CD8-positive, alpha-beta memory T cell (primary cell): ENCODE measurements at regions not wholly inside any gene's neighbourhood (a gene's known extent, or its start where the extent isn't known, plus 50 kb on each side); places are given as distances from the start of the nearest gene placed in this dataset.
A peak's percentile ranks its signal among the peaks of the same experiment; 100 is the strongest.
"Not testable (repeated sequence)": the region's sequence is repeated elsewhere in the genome, so short reads cannot be mapped to it uniquely, and the experiment has no call there.

ENCODE experiments used
- CTCF ChIA-PET: fragments of 350-600 bp; sonication (Branson Sonifier 250); formaldehyde crosslinking; loops from one replicate; lab custom pipeline; 2021; ENCODE audit warnings: antibody characterized with exemption; lab: Charles Lee
- POLR2A ChIA-PET: fragments of 350-600 bp; sonication (Branson Sonifier 250); formaldehyde crosslinking; loops from one replicate; lab custom pipeline; 2021; ENCODE audit warnings: antibody characterized with exemption; lab: Charles Lee
- DNase-seq, 5 donors: peaks; one replicate each; pipeline versions ENCODE4 v3.0.0 to v3.0.0-alpha.2; 2020 to 2022; ENCODE audit warnings: mixed read lengths in 1 of 5
- H3K27ac ChIP-seq: one replicate; pipeline ENCODE4 v1.7.0; 2013; ENCODE audit warnings: low read depth, mild to moderate bottlenecking, low read length, moderate library complexity
- H3K27me3 ChIP-seq: 2 replicates; pipeline ENCODE4 v1.7.0; 2013; ENCODE audit warnings: low read length, mild to moderate bottlenecking; ENCODE audit not compliant: insufficient read depth, poor library complexity, severe bottlenecking
- H3K36me3 ChIP-seq: 2 replicates; pipeline ENCODE4 v1.7.0; 2013; ENCODE audit warnings: mild to moderate bottlenecking, low read length, moderate library complexity; ENCODE audit not compliant: insufficient read depth
- H3K4me1 ChIP-seq: 2 replicates; pipeline ENCODE4 v1.7.0; 2013; ENCODE audit warnings: mild to moderate bottlenecking, low read length, moderate library complexity; ENCODE audit not compliant: insufficient read depth
- H3K4me3 ChIP-seq: 2 replicates; pipeline ENCODE4 v1.7.0; 2013; ENCODE audit warnings: mild to moderate bottlenecking, low read length
- H3K9me3 ChIP-seq: 2 replicates; pipeline ENCODE4 v1.7.0; 2013; ENCODE audit warnings: mild to moderate bottlenecking, low read length
- H3K27ac Mint-ChIP-seq, 8 donors: one replicate each; pipeline ENCODE4 v1.8.0; 2020 to 2021; ENCODE audit warnings: mixed read lengths in 8 of 8, mild to moderate bottlenecking in 6 of 8, inconsistent platforms in 3 of 8, moderate library complexity in 3 of 8
- H3K27me3 Mint-ChIP-seq, 2 donors: one replicate each; pipeline ENCODE4 v1.8.0; 2020 to 2021; ENCODE audit warnings: mixed read lengths in 2 of 2, mild to moderate bottlenecking in 1 of 2, moderate library complexity in 1 of 2
- H3K36me3 Mint-ChIP-seq, 3 donors: one replicate each; pipeline ENCODE4 v1.8.0; 2020 to 2021; ENCODE audit warnings: mixed read lengths in 3 of 3, inconsistent platforms in 1 of 3, mild to moderate bottlenecking in 1 of 3
- H3K4me1 Mint-ChIP-seq, 3 donors: one replicate each; pipeline ENCODE4 v1.8.0; 2020 to 2021; ENCODE audit warnings: mixed read lengths in 3 of 3, inconsistent platforms in 1 of 3, mild to moderate bottlenecking in 1 of 3
- H3K4me3 Mint-ChIP-seq, 7 donors: one replicate each; pipeline ENCODE4 v1.8.0; 2020 to 2021; ENCODE audit warnings: mixed read lengths in 7 of 7, mild to moderate bottlenecking in 6 of 7, moderate library complexity in 4 of 7, inconsistent platforms in 2 of 7
- H3K9me3 Mint-ChIP-seq, 5 donors: one replicate each; pipeline ENCODE4 v1.8.0; 2020 to 2022; ENCODE audit warnings: mixed read lengths in 5 of 5, mild to moderate bottlenecking in 3 of 5, moderate library complexity in 2 of 5, inconsistent platforms in 1 of 5

GRCh38 chr2:131657895-131658768 lies 130.4 kb downstream of the CCDC74A start:
- Mint-ChIP-seq H3K36me3 (no peaks in the 10 kb centered on the region), H3K9me3 (no peaks in the 10 kb centered on the region), H3K4me3 (no peak overlapping the region), H3K4me1 (no peaks in the 10 kb centered on the region), H3K27me3 (peaks cover 8 to 53% of the 10 kb centered on the region in 2 donors), H3K27ac (peak overlapping the region in 1 of 8 donors; percentile 13)
- Histone ChIP-seq H3K4me3 (no peak overlapping the region), H3K9me3 (no peaks in the 10 kb centered on the region), H3K27ac (no peak overlapping the region), H3K36me3 (no peaks in the 10 kb centered on the region), H3K27me3 (no peaks in the 10 kb centered on the region), H3K4me1 (no peaks in the 10 kb centered on the region)
- POLR2A ChIA-PET = no interaction called here
- CTCF ChIA-PET = no interaction called here
- DNase-seq = no peak

GRCh38 chr2:131658769-131659131 lies 131.1 kb downstream of the CCDC74A start:
- Histone ChIP-seq H3K27ac (no peak overlapping the region), H3K4me1 (no peaks in the 10 kb centered on the region), H3K36me3 (no peaks in the 10 kb centered on the region), H3K4me3 (no peak overlapping the region), H3K9me3 (no peaks in the 10 kb centered on the region), H3K27me3 (no peaks in the 10 kb centered on the region)
- no peak overlapping the region for H3K4me3 Mint-ChIP-seq
- no peaks in the 10 kb centered on the region for H3K9me3 Mint-ChIP-seq
- H3K27me3 Mint-ChIP-seq = peaks cover 8 to 53% of the 10 kb centered on the region in 2 donors
- no peak overlapping the region for H3K27ac Mint-ChIP-seq
- POLR2A ChIA-PET = no interaction called here
- no peaks in the 10 kb centered on the region for H3K4me1 Mint-ChIP-seq
- DNase-seq = no peak
- no peaks in the 10 kb centered on the region for H3K36me3 Mint-ChIP-seq
- CTCF ChIA-PET = interaction anchor here (1.2 kb wide), 1 partner anchor 14 kb away, joined by 4 read pairs; no protein-coding TSS in a partner anchor

- no peaks in the 10 kb centered on the region for H3K4me1 ChIP-seq
- H3K36me3 Mint-ChIP-seq = no peaks in the 10 kb centered on the region
- H3K4me3 Mint-ChIP-seq = no peak overlapping the region
- H3K4me3 ChIP-seq = no peak overlapping the region
- H3K4me1 Mint-ChIP-seq = no peaks in the 10 kb centered on the region
- no peaks in the 10 kb centered on the region for H3K36me3 ChIP-seq
- H3K27me3 Mint-ChIP-seq = peaks cover 8 to 53% of the 10 kb centered on the region in 2 donors
- no peaks in the 10 kb centered on the region for H3K27me3 ChIP-seq
- H3K27ac Mint-ChIP-seq = no peak overlapping the region
- H3K9me3 ChIP-seq = no peaks in the 10 kb centered on the region
- POLR2A ChIA-PET = no interaction called here
- no peaks in the 10 kb centered on the region for H3K9me3 Mint-ChIP-seq
- no peak for DNase-seq
- CTCF ChIA-PET = interaction anchor here (1.2 kb wide), 1 partner anchor 13 kb away, joined by 4 read pairs; no protein-coding TSS in a partner anchor
- H3K27ac ChIP-seq = no peak overlapping the region
Observed at GRCh38 chr2:131659168-131659572, 131.5 kb downstream of the CCDC74A start.

GRCh38 chr2:131661101-131661782 lies 133.6 kb downstream of the CCDC74A start:
- H3K27me3 Mint-ChIP-seq = peaks cover 11 to 55% of the 10 kb centered on the region in 2 donors
- H3K27me3 ChIP-seq, H3K9me3 Mint-ChIP-seq, H3K4me3 Mint-ChIP-seq, H3K27ac Mint-ChIP-seq, DNase-seq, H3K4me1 ChIP-seq, H3K4me3 ChIP-seq, POLR2A ChIA-PET, H3K36me3 Mint-ChIP-seq, H3K36me3 ChIP-seq, H3K4me1 Mint-ChIP-seq, H3K9me3 ChIP-seq: not testable (repeated sequence)
- CTCF ChIA-PET = interaction anchor here (2.3 kb wide), 1 partner anchor 11 kb away, joined by 9 read pairs; no protein-coding TSS in a partner anchor
- peak overlapping the region; percentile 1 for H3K27ac ChIP-seq

GRCh38 chr2:131661884-131662535 lies 134.3 kb downstream of the CCDC74A start:
- H3K27me3 Mint-ChIP-seq = peaks cover 14 to 52% of the 10 kb centered on the region in 2 donors
- H3K4me1 ChIP-seq, H3K36me3 ChIP-seq, H3K9me3 ChIP-seq, H3K4me1 Mint-ChIP-seq, H3K4me3 Mint-ChIP-seq, DNase-seq, POLR2A ChIA-PET, H3K27ac Mint-ChIP-seq, H3K4me3 ChIP-seq, H3K36me3 Mint-ChIP-seq, H3K9me3 Mint-ChIP-seq, H3K27me3 ChIP-seq: not testable (repeated sequence)
- CTCF ChIA-PET = interaction anchor here (2.3 kb wide), 1 partner anchor 10 kb away, joined by 9 read pairs; no protein-coding TSS in a partner anchor
- H3K27ac ChIP-seq = peak overlapping the region; percentile 12

GRCh38 chr2:131663501-131663900 lies 135.8 kb downstream of the CCDC74A start:
- H3K27me3 ChIP-seq, DNase-seq, H3K36me3 ChIP-seq, H3K36me3 Mint-ChIP-seq, H3K27ac Mint-ChIP-seq, H3K27ac ChIP-seq, POLR2A ChIA-PET, H3K9me3 ChIP-seq, H3K4me1 Mint-ChIP-seq, H3K4me3 Mint-ChIP-seq, H3K9me3 Mint-ChIP-seq, H3K4me1 ChIP-seq, H3K4me3 ChIP-seq: not testable (repeated sequence)
- H3K27me3 Mint-ChIP-seq = peaks cover 14 to 48% of the 10 kb centered on the region in 2 donors
- CTCF ChIA-PET = interaction anchor here (1.1 kb wide), 1 partner anchor 9 kb away, joined by 3 read pairs; no protein-coding TSS in a partner anchor

- H3K27me3 ChIP-seq, H3K36me3 Mint-ChIP-seq, H3K27ac Mint-ChIP-seq, H3K4me3 ChIP-seq, H3K27ac ChIP-seq, H3K9me3 Mint-ChIP-seq, POLR2A ChIA-PET, DNase-seq, H3K4me1 ChIP-seq, CTCF ChIA-PET, H3K36me3 ChIP-seq, H3K4me1 Mint-ChIP-seq, H3K9me3 ChIP-seq, H3K4me3 Mint-ChIP-seq: not testable (repeated sequence)
- H3K27me3 Mint-ChIP-seq = peaks cover 25 to 42% of the 10 kb centered on the region in 2 donors
Observed at GRCh38 chr2:131665716-131666115, 138.0 kb downstream of the CCDC74A start.
